DMS79 treated with DMSO at 0.1 percent for 48 hours (cell line): ENCODE measurements at regions not wholly inside any gene's neighbourhood (a gene's known extent, or its start where the extent isn't known, plus 50 kb on each side); places are given as distances from the start of the nearest gene placed in this dataset.
"Not testable (repeated sequence)": the region's sequence is repeated elsewhere in the genome, so short reads cannot be mapped to it uniquely, and the experiment has no call there.

Source experiments
- DNase-seq: peaks from one replicate; lab custom pipeline; 2025; lab: John Stamatoyannopoulos, UW

- DNase-seq, result not testable (repeated sequence)
Observed at GRCh38 chr1:143839182-143839581, 132.6 kb downstream of the FAM72C start.

DNA sequence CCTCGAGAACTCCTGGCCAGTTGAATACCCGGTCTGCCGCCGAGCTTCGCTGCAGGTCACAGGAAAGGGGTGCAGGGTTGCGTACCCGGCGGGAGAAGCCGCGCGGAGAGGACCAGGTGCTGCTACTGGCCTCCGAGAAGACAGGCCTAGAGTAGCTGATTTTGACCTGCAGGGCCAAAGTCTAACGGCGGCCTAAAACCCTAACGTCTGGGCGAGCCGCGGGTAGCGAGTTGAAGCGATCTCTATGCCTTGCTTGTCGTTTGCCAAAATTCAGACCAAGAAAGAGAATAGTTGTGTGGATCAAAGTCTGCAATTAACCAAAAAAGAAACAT is 133.2 kb downstream of the FAM72C start:
- DNase-seq, result not testable (repeated sequence)

DNA sequence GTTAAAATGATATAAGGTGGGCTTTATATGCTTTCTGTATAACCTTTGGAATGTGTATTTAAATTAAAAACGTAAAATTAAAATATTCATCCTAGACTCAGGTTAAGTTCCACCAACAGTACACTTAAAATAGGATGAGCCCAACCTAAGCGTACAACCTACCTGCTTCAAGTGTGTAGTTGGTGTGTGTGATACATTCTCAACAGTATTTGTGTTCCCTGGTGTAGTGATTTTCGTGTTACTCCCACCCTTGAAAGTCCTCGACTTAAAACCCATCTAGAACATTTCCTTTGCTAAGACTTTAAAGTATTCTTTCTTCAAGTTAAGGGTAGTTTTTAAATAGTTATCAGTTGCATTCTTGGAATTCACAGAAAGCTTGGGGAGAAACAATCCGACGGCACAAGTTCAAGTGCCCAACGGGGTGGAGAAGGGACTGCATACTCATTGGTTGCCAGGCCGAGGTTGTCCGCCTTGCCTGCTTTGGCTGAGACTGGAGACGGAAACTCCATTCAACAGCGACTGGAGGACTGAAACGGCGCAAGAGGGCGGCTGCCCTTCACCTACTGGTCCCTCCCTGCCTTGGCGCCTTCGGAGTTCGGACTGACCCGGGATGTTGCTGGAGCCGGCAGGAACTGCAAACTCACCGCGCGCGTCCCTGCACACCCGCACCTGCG is 133.7 kb downstream of the FAM72C start:
- DNase-seq, result not testable (repeated sequence)

- not testable (repeated sequence) for DNase-seq
Observed at GRCh38 chr1:143833376-143833775, 138.4 kb downstream of the FAM72C start.

GRCh38 chr1:143832379-143832716 is 139.4 kb downstream of the FAM72C start:
- not testable (repeated sequence) for DNase-seq

- not testable (repeated sequence) for DNase-seq
Observed at GRCh38 chr1:143831479-143832378, 140.1 kb downstream of the FAM72C start.

- DNase-seq, result not testable (repeated sequence)
Observed at GRCh38 chr1:143826162-143826561, 145.6 kb downstream of the FAM72C start.

GRCh38 chr1:143824266-143824665 is 147.5 kb downstream of the FAM72C start:
- not testable (repeated sequence) for DNase-seq

GRCh38 chr1:143820058-143820457 is 151.7 kb downstream of the FAM72C start:
- DNase-seq, result not testable (repeated sequence)

DNA sequence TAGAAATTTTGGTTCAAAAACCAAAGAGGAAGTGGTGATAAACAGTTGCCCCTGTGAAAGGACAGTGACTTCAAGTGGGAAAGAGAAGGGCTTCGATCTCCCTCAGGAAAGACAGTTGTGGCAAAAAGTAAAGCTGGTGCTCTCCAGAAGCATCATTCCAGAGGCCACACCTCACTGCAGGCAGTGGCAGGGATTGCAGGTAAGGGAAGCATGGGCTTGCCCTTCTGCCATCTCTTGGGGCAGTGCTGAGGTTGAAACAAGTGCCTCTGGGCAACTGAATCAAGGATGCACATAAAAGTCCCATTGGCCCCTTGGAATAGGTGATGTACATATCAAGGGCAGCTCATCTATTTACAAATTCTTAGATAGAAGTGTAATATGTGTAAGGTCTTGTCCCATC is 155.4 kb downstream of the FAM72C start:
- not testable (repeated sequence) for DNase-seq

GRCh38 chr1:143805374-143805773 is 166.4 kb downstream of the FAM72C start:
- DNase-seq, result not testable (repeated sequence)

DNA sequence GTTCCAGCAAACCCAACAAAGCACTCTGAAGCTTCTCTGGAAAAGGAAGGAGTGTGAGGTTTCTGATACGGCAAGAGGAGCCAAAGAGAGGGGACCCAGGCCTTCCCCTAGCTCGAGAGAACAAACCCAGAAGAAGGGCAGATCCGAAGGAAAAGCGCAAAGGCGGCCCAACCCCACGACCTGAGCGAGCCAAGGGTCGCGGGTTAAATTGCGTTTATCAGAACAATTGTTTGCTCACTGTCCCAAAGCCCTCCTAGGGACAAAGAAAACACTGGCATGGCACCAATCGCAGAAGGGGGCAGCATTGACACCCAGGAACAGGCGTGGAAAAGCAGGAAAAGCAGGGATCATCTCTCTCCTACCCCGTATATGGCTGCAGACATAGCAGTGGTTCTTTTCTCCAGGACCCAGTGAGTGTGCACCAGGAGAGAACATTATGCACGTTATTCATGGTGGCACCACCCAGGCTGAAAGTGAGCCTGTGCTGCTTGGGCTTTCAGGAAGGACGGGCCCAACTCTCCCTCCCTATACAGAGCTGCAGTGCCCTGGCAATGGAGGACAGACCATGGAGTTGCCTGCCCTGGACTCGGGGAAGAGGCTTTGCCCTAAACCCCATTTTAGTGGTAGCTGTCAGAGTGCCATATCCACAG is 167.0 kb downstream of the FAM72C start:
- DNase-seq, result not testable (repeated sequence)

DNA sequence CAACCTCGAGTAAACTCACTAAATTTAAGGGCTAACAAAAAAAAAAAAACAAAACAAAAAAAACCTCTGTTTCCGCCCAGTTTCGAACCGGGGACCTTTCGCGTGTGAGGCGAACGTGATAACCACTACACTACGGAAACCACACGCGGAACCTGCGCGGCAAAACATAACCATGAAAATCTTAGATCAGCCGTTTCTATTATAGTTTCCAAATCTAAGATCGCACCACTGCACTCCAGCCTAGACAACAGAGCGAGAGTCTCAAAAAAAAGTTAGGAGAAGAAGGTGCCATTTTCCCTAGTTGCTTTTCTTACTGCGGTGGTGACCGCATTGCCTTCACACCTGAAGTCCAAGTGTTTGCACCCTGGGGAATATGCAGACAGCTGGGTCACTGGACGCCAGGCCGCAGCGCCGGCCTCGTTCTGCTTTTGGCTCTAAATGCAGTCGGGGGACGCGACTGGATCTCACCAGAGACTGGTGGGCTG is 167.8 kb downstream of the FAM72C start:
- DNase-seq, result not testable (repeated sequence)

DNA sequence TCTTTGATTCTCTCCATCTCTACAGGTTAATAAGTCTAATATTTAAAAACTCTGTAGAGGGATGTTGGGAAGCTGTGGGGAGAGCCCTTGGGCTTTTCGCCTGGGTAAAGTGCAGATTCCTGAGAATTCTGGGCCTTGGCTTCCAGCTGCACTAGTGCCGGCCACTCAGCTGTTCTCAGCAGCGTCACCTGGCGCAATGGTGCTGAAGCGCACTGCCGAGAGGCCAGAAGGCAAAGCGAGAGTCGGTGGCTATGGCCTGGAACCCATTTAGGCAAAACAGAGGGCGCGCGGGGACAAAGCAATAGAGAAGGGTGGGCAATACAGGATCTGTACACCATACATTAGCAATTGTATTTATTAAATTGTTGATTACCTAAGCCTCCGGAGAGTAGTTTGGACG is 168.7 kb downstream of the FAM72C start:
- not testable (repeated sequence) for DNase-seq

DNA sequence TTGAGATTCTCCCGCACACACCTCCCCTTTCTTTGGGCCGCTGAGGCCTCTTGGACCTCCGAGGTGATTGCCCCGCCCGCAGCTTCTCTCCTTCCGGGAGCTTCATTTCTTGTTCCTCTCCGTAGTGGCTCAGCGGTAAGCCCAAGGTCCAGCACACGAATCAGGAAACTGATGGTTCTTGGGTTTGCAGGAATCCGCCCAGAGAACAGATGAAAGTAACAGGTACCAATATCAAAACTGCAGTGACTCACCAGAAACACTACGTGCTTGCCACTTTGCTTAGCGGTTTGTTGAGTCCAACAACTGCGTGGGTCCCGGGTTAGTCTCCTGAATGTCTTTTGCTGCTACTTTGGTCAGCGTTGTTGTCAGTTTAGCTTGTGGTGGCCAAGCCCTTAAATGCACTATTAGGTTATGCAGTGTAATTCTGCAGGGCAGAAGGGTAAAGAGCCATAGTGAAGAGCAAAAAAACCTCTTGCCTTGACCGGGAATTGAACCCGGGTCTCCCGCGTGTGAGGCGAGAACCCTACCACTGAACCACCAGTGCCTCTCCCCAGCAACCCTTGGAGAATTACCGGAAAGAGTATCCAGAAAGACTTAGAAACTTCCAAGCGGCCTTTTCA is 172.1 kb downstream of the FAM72C start:
- DNase-seq, result not testable (repeated sequence)

DNA sequence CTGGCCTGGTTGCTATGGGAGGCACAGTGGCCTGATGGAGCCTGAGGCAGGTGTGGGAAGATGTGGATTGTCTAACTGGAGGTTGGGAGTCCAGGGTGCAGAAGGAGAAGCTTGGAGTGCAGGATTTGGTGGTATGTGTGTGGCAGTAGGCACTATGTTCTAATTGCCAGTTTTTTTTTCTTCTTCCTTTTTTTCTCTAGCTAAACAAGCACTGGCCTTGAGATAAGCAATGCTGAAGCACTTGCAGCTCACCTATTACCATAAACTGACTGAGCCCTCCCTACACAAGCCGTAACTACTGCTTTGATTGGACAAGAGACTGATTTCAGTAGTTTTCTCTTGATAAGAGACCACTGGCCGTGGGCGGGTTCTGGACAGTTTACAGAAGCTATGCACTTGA is 175.4 kb downstream of the FAM72C start:
- not testable (repeated sequence) for DNase-seq

DNA sequence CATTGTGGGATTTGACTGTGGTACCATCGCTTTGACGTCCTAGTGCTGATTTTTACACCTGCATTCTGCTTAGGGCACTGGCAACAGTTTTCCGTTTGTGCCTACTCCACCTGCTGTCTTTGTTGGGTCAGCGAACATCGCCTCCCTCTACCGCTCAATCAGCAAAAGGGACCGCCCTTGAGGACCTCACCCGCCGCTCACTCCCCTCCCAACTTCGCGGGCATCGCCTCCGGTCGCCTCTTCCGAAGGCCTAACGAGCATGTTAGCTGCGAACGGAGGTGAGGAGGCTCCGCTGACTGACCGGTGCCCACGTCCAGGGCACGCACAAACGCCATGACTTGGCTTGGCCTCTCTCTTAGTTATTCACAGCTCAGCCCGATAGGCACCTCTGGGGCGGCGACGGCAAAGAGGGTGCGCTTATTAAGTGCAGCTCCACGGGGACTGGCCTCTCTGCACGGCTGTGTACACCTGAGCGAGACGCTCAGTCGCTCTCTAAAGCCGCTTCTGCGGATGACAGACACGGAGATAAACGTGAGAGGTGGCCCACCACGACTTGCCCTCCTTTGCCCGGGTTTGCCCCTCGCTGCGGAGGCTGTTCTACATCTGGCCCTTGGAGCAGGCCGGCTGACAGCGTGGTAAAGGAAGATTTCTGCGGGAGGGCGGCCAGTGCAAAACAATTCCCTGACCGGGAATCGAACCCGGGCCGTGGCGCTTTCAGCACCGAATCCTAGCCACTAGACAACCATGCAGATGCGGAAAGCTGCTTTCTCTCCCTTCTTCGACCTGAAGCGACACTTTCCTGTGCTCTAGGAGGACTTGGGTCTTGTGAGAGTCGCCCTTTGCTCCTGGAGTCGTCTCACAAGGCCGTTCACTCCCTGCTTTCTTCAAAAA is 179.5 kb downstream of the FAM72C start:
- DNase-seq, result not testable (repeated sequence)

- not testable (repeated sequence) for DNase-seq
Observed at GRCh38 chr1:143786381-143786780, 185.4 kb downstream of the FAM72C start.

DNA sequence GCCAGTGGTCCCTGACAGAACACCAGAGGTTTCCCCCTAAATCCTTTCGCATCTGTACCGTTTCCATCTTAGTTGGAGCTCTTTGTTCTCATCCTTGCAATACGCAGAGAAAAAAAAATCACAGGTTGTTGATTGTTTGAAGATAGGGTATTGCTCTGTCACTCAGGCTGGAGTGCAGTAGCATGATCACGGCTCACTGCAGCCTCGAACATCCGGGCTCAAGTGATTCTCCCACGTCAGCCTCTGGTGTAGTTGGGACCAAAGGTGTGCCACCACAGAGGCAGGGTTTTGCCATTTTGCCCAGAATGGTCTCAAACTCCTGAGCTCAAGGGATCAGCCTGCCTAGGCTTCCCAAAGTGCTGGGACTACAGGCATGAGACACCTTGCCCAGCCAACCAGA is 185.9 kb downstream of the FAM72C start:
- not testable (repeated sequence) for DNase-seq

DNA sequence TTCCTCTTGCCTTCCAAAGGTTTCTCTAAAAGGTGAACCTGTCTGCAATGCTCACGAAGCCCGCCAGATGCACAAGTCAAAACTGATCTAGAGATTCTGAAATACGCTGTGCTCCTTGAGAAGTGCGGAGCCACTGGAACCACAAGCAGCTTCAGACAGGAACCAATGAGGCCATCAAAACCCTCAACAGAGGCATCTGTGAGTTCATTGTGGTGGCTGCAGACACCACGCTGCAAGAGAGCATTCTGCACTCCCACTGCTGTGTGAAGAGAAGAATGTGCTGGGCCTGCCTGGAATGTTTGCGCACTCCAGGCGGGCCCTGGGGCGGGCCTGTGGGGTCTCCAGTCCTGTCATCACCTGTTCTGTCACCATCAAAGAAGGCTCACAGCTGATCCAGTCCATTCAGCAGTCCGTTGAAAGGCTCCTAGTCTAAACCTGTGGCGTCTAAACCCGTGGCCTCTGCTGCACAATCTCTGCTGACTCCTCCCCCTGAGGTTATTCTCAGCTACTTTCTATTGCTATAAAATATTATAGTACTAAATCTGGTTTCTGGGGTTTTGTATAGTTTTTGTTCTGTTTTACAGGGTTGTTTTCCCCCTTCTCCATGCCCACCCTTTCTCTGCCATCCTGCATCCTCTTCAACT is 187.4 kb downstream of the FAM72C start:
- not testable (repeated sequence) for DNase-seq

DNA sequence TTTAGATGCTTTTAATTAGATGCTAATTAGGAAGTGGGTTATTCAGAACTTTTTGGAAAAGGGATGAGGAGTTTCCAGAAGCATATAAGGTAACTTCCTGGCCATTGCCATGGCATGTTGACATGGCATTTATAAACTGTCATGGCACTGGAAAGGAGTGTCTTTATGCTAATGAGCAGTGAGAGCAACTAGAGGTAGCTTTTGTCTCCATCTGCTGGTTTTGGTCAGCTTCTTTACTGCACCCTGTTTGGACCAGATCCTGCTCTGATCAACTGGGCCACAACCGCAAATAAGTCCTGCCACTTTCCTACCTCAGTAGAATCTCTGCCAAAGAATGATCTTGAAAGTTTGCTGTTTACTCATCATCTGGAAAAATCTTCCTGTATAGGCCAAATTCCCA is 193.6 kb downstream of the FAM72C start:
- DNase-seq, result not testable (repeated sequence)
